GM19351 (cell line): ENCODE measurements at regions not wholly inside any gene's neighbourhood (a gene's known extent, or its start where the extent isn't known, plus 50 kb on each side); places are given as distances from the start of the nearest gene placed in this dataset.
"Not testable (repeated sequence)": the region's sequence is repeated elsewhere in the genome, so short reads cannot be mapped to it uniquely, and the experiment has no call there.

Source experiments
- ATAC-seq: cut with Tn5 transposase; IDR thresholded peaks from one replicate; pipeline ENCODE4 v1.9.1; 2021; ENCODE audit warnings: mild to moderate bottlenecking, moderate library complexity; ENCODE audit not compliant: unreplicated experiment

DNA sequence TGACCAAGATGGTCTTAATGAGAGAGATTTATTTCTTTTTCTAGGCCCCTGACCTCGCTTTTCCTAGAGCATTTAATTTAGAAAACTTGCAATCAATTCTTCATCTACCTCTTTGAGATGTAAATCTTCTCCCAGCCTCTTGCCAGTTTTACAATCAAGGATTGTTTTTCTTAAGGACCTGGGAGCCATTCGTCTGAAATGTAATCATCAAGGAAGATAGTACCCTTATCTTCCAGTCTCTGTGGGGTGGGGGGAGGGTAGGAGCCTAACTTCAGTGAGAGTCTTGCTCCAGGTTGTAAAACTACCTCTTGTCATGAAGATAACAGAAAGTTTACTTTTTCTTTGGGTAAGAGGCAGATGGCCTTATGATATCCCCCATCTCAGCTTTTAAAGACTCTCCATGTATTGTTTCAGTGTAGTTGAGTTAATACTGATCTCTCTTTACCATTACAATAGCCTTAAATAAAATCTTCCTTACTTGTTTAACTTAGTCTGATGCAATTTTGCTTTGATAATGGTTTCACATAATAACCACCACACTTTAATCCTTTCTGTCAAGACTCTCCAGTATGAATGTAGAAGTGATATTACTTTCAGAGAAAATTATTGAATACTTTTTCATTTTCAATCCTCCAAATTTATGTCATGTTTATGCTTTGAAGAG, 110.2 kb upstream of the CPHXL start:
- ATAC-seq = no peak

GRCh38 chr16:75837264-75837663, 111.0 kb upstream of the CPHXL start:
- ATAC-seq = no peak

GRCh38 chr16:75837681-75838080, 111.4 kb upstream of the CPHXL start:
- ATAC-seq = no peak

GRCh38 chr16:75841517-75841916, 115.2 kb upstream of the CPHXL start:
- ATAC-seq = no peak

DNA sequence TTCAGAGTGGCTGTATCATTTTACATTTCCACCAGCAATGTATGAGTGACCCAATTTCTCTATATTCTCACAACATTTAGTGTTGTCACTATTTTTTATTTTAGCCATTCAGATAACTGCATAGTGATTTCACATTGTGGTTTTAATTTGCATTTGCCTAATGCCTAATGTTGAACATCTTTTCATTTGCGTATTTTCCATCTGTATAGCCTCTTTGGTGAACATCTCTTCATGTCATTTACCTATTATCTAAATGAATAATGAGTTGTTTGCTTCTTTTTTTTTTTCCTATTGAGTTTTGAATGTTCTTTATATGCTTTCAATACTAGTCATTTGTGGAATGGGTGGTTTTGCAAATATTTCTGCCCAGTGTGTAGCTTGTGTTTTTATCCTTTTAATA, 120.9 kb upstream of the CPHXL start:
- ATAC-seq = no peak

DNA sequence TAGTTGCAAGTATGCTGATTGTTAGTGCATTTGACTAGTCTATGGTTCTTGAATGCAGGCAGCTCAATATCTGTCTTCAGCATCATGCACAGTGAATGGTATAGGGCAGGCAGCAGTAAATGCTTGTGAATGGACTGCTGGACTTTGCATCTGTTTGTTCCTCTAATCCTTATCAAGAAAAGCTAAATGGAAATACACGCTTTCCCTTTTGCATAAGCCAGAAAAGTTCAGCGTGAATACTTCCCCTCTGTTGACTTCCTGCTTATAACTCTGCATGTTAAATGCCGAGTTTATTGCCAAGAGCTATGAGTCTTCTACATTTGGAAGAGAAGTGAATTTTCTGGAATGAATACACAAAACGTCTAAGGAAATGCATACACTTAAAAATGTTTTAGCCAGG, 127.9 kb upstream of the CPHXL start:
- ATAC-seq = no peak

DNA sequence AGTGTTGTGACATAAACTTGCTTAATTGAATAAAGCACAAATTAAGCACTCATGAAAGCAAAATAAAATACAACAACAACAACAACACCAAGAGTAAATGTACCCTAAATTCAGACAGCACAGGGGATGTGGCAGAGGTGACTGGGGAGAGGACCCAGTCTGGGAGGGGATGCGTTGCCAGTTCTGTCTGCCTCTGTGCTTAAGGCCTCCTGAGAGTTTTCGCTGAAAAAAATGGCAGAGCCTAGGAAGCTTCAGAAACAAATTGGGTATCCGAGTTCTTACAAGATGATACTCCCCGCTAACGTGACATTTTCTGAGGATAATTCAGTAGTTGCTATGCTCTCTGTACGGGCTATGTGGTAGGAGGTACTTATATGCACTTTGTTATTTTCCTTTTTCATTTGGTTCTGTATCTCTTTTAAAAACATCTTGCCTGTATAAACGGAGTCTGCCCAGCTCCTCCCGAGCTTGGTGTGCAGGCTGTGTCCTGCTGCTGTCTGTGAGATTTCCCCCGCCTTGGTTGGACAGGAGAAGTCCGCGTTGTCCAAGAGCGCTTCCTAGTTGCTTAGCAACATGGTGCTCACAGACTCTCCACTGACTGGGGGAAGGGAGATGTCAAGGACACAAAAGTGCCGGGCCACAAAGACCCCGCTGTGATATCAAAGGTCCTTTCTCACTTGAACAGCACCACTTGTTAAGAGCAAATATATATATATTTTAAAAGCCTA, 134.2 kb upstream of the CPHXL start:
- ATAC-seq = no peak

- ATAC-seq = no peak
These were observed 135.2 kb upstream of the CPHXL start for GRCh38 chr16:75861311-75862097.

DNA sequence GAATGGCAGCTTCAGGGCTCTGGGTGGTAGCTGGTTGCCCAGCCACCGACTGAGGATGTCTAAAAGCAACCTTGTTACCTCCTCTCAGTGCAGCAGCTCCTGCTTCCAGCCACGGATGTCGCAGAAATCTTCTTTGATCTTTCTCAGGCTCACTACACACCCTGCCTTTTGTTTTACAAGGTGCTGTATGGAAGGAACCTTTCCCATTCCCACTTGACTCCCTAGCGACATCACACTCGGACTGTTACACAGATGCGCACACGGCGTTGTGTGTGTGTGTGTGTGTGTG, 135.8 kb upstream of the CPHXL start:
- ATAC-seq = no peak

- no peak for ATAC-seq
These were observed 138.0 kb upstream of the CPHXL start for GRCh38 chr16:75864243-75864642.

GRCh38 chr16:75865736-75866135, 139.4 kb upstream of the CPHXL start:
- ATAC-seq = no peak

GRCh38 chr16:75868636-75869632, 142.6 kb upstream of the CPHXL start:
- no peak for ATAC-seq

GRCh38 chr16:75881280-75881679, 155.0 kb upstream of the CPHXL start:
- ATAC-seq = not testable (repeated sequence)

DNA sequence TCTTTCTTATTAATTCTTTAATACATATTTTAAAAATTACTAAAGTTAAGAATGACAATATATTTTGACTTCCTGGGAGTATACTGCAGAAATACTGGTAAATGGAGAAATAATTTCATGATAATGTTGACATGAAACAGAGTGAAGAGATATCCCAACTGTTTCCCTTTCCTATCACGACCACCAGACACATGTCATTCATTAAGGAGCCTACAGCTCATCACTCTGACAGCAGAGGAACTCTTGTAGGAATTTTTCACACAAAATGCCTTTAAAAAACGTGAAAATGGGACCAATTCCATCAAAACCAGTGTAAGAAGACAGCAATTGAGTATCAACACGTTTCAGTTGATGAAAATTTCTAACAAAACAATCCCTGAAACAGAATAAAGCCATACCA, 172.9 kb upstream of the CPHXL start:
- ATAC-seq = no peak

GRCh38 chr16:75908331-75909117, 182.2 kb upstream of the CPHXL start:
- no peak for ATAC-seq

DNA sequence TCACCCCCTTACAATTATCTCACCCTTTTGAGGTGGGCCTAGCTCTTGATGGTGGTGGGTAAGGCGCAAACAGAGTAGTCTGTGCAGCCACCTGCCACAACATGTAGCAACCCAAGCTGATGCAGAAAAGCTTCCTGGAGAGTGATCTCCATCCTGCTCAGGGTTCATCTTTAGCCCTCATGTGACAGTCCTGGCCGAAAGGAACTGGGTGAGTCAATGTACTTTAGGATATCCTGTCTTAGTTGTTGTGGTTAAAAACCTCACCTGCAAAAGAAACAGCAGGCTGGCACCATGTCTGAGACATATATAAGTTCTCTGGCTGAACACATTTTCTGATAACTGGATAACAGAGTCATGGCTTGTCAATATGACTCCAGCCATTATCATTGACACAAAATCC, 183.5 kb upstream of the CPHXL start:
- no peak for ATAC-seq

DNA sequence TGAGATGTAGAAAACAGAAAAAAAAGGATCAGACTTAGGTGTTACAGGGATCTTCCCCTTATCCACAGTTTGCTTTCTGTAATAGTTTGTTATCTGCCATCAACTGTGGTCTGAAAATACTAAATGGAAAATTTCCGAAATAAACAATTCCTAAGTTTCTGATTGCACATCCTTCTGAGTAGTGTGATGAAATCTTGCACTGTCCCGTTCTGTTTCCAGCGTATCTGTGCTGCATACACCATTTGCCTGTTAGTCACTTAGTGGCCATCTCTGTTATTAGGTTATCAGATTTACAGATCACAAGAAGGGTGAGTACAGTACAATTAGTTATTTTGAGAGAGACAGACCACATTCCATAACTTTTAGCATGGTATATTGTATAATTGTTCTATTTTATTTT, 185.6 kb upstream of the CPHXL start:
- ATAC-seq = no peak

DNA sequence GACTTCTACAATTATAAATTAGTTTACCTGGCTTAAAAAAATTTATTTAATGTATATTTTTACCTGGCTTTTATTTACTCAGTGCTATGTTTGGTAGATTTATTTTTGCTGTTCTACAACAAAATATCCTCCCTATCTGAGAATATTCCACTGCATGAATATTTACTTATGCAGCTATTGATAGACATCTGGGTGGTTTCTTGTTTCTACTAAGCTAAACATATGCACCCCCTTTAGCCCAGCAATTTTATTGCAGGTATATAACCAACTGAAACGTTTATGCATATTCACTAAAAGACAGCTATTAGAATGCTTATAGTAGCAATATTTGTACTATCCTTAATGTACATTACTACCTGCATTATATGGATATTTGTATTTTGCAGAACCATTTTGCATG, 187.7 kb upstream of the CPHXL start:
- no peak for ATAC-seq

- ATAC-seq = no peak
These were observed 190.2 kb upstream of the CPHXL start for GRCh38 chr16:75916451-75916850.

GRCh38 chr16:75918109-75918508, 191.8 kb upstream of the CPHXL start:
- no peak for ATAC-seq
